A673 (cell line): ENCODE measurements at regions not wholly inside any gene's neighbourhood (a gene's known extent, or its start where the extent isn't known, plus 50 kb on each side); places are given as distances from the start of the nearest gene placed in this dataset.

ENCODE experiments used
- BruUV-seq: library from RNA; stranded (reverse); fragments of 400-500 nt; replicated peaks from 2 replicates; lab custom pipeline; 2021; lab: Mats Ljungman, UMichigan
- CTCF ChIA-PET: fragments of 300-600 bp; sonication (Branson Sonifier 250); formaldehyde crosslinking; loops from one replicate; lab custom pipeline; 2022; ENCODE audit warnings: antibody characterized with exemption; lab: Charles Lee
- POLR2A ChIA-PET: fragments of 300-600 bp; sonication (Branson Sonifier 250); formaldehyde crosslinking; loops from one replicate; lab custom pipeline; 2022; ENCODE audit warnings: antibody characterized with exemption; ENCODE audit not compliant: low non-redundant PET; lab: Charles Lee
- DNase-seq: peaks from one replicate; pipeline ENCODE4 v3.0.0-alpha.2; 2015; ENCODE audit warnings: low spot score
- H3K27ac ChIP-seq: fragments of 200-600 bp; sonication (generic); 2 replicates; pipeline ENCODE4 v1.5.1; 2016; ENCODE audit warnings: mixed run types, low read depth, mild to moderate bottlenecking, mixed read lengths, antibody characterized with exemption, low read length; ENCODE audit not compliant: poor library complexity, severe bottlenecking
- H3K27me3 ChIP-seq: fragments of 200-600 bp; sonication (generic); replicated peaks from 2 replicates; pipeline ENCODE4 v1.6.1; 2017; ENCODE audit warnings: mixed run types, low read depth, mild to moderate bottlenecking, mixed read lengths, antibody characterized with exemption, low read length; ENCODE audit not compliant: insufficient read depth, poor library complexity
- H3K36me3 ChIP-seq: fragments of 200-600 bp; sonication (generic); 2 replicates; pipeline ENCODE4 v1.6.1; 2016; ENCODE audit warnings: mixed run types, mild to moderate bottlenecking, mixed read lengths, antibody characterized with exemption, low read length; ENCODE audit not compliant: insufficient read depth, poor library complexity, severe bottlenecking
- H3K4me1 ChIP-seq: fragments of 200-600 bp; sonication (generic); 2 replicates; pipeline ENCODE4 v1.6.1; 2017; ENCODE audit warnings: mixed run types, mild to moderate bottlenecking, mixed read lengths, antibody characterized with exemption, low read length; ENCODE audit not compliant: insufficient read depth, poor library complexity, severe bottlenecking
- H3K4me3 ChIP-seq: fragments of 200-600 bp; sonication (generic); 2 replicates; pipeline ENCODE4 v1.5.1; 2016; ENCODE audit warnings: low read depth, mixed run types, mild to moderate bottlenecking, mixed read lengths, low read length; ENCODE audit not compliant: poor library complexity, severe bottlenecking
- H3K9me3 ChIP-seq: fragments of 200-600 bp; sonication (generic); 2 replicates; pipeline ENCODE4 v1.6.1; 2016; ENCODE audit warnings: mixed run types, low read depth, mild to moderate bottlenecking, mixed read lengths, antibody characterized with exemption, low read length; ENCODE audit not compliant: poor library complexity, severe bottlenecking
- CTCF ChIP-seq: fragments of 300-800, 200-600 bp; sonication (generic); conservative IDR thresholded peaks from 2 replicates; pipeline ENCODE4 v1.5.1; 2017; ENCODE audit warnings: low read depth, mild to moderate bottlenecking, antibody characterized with exemption, low read length, moderate library complexity, mixed read lengths
- EZH2 ChIP-seq: fragments of 200-600 bp; sonication (generic); IDR thresholded peaks from 2 replicates; pipeline ENCODE4 v1.6.1; 2017; ENCODE audit warnings: borderline replicate concordance, low read depth, mild to moderate bottlenecking, mixed read lengths, antibody characterized with exemption, low read length; ENCODE audit not compliant: poor library complexity, severe bottlenecking
- intact Hi-C: fragments of 100-400 bp; cut with micrococcal nuclease; formaldehyde crosslinking; loops from one replicate; pipeline ENCODE4 v1.10.0; 2022; ENCODE audit not compliant: unreplicated experiment

GRCh38 chr7:46755120-46756034, 826.5 kb downstream of the TNS3 start:
- TF ChIP-seq CTCF, result no peak
- TF ChIP-seq EZH2, result no peak
- Histone ChIP-seq H3K27ac (no peak overlapping the region), H3K9me3 (no peaks in the 10 kb centered on the region), H3K4me1 (no peaks in the 10 kb centered on the region), H3K27me3 (no peaks in the 10 kb centered on the region), H3K36me3 (no peaks in the 10 kb centered on the region), H3K4me3 (no peak overlapping the region)
- peak; percentile 8 for DNase-seq
- intact Hi-C loops, result no loop called here
- POLR2A ChIA-PET, result no interaction called here
- BruUV-seq, result no TSS peak
- CTCF ChIA-PET, result no interaction called here

GRCh38 chr7:46754140-46754720, 827.7 kb downstream of the TNS3 start:
- no peak overlapping the region for H3K27ac ChIP-seq
- ChIA-PET POLR2A (no interaction called here), CTCF (no interaction called here)

GRCh38 chr7:46753662-46754061, 828.2 kb downstream of the TNS3 start:
- POLR2A ChIA-PET, result no interaction called here

More at GRCh38 chr7:46754140-46754720, 827.7 kb downstream of the TNS3 start:
- no peaks in the 10 kb centered on the region for H3K27me3 ChIP-seq
- H3K4me1 ChIP-seq, result no peaks in the 10 kb centered on the region
- no peak overlapping the region for H3K4me3 ChIP-seq
- intact Hi-C loops, result no loop called here
- no peaks in the 10 kb centered on the region for H3K36me3 ChIP-seq
- no peak for TF ChIP-seq EZH2
- no peak for TF ChIP-seq CTCF
- no TSS peak for BruUV-seq
- H3K9me3 ChIP-seq, result no peaks in the 10 kb centered on the region
- no peak for DNase-seq

More at GRCh38 chr7:46753662-46754061, 828.2 kb downstream of the TNS3 start:
- H3K27me3 ChIP-seq, result no peaks in the 10 kb centered on the region
- no peaks in the 10 kb centered on the region for H3K9me3 ChIP-seq
- H3K4me1 ChIP-seq, result no peaks in the 10 kb centered on the region
- no peak overlapping the region for H3K27ac ChIP-seq
- H3K4me3 ChIP-seq, result no peak overlapping the region
- DNase-seq, result no peak
- CTCF ChIA-PET, result no interaction called here
- intact Hi-C loops, result no loop called here
- BruUV-seq, result no TSS peak
- no peaks in the 10 kb centered on the region for H3K36me3 ChIP-seq
- TF ChIP-seq CTCF (no peak), EZH2 (no peak)
